ENCODE measurements at regions not wholly inside any gene's neighbourhood (a gene's known extent, or its start where the extent isn't known, plus 50 kb on each side); places are given as distances from the start of the nearest gene placed in this dataset.
"Not testable (repeated sequence)": the region's sequence is repeated elsewhere in the genome, so short reads cannot be mapped to it uniquely, and the experiment has no call there.

DNA sequence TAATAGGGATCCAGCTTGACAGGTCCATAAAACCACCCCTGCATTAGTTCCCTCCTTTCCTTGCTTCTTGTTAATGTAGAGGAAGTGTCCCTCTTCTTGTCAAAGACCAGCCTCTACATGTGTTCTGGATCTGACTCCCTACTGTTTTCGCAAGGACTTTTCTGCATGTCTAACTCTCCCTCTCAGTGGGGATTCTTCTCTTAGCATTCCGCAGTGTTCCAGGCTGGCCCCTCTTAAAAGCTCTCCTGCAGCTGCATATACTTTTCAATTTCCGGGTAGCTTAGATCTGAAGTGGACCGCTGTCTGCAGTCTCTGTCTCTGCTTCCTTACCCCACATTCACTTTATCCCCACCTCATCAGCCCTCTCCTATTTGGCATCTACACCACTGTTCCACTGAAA, 96.1 kb upstream of the MAN1A1 start:
- Histone ChIP-seq H3K9ac (ENCODE audit: low read length) (no peak overlapping the region), H3K36me3 (ENCODE audit: control insufficient read depth, insufficient read depth, low read length) (no peaks in the 10 kb centered on the region), H3K27me3 (ENCODE audit: control insufficient read depth, insufficient read depth, low read length) (no peaks in the 10 kb centered on the region), H3K27ac (ENCODE audit: low read depth, low read length) (no peak overlapping the region), H3K4me1 (ENCODE audit: control insufficient read depth, insufficient read depth, low read length) (peaks cover 10% of the 10 kb centered on the region), H3K4me3 (ENCODE audit: low read length) (no peak overlapping the region)

DNA sequence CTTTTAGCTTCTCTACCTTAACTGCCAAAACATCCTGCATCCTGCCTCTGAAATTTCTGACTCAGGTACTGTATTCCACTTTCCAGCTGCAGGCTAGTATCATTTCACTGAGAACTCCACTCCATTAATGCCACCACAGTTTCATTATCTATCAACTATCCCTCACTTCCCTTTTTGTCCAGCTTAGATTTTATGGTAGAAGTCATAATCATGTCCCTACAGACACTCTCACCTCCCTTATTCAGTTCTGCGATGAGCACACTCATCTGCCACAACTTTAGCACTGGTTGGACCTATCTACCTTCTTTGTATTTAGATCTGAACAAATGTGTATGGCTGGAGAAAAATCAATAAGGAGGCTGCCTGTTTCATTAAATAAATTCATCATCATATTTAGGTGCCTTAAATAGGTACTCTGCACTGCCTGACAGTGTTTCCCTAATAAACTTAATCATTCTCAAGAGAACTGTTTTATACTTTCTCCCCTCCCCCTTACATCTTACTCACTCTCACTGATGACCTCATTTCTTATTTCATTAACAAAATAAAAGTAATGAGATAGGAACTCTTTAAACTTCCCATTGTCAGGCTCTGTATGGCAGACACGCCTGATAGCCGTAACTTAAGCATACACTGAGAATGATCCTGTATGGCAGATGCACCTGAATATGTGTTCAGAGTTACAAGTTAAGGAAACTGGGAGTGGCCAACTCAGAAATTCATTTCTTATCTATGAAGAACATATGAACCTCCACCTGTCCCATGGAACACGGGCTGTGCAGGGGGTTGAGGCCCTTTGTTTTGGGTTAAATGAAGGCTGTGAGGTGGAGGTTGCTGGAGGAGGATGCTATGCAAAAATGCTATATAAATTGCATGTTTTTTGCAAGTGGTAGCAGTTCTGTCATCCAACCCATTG, 95.3 kb upstream of the MAN1A1 start:
- Histone ChIP-seq H3K36me3 (ENCODE audit: control insufficient read depth, insufficient read depth, low read length) (no peaks in the 10 kb centered on the region), H3K27me3 (ENCODE audit: control insufficient read depth, insufficient read depth, low read length) (no peaks in the 10 kb centered on the region), H3K4me3 (ENCODE audit: low read length) (no peak overlapping the region), H3K27ac (ENCODE audit: low read depth, low read length) (no peak overlapping the region), H3K4me1 (ENCODE audit: control insufficient read depth, insufficient read depth, low read length) (peaks cover 10% of the 10 kb centered on the region), H3K9ac (ENCODE audit: low read length) (no peak overlapping the region)

- H3K4me1 ChIP-seq (ENCODE audit: control insufficient read depth, insufficient read depth, low read length), result peaks cover 10% of the 10 kb centered on the region
These were observed 94.6 kb upstream of the MAN1A1 start for GRCh38 chr6:119443993-119444641.

GRCh38 chr6:119442776-119443184, 93.2 kb upstream of the MAN1A1 start:
- H3K4me3 ChIP-seq (ENCODE audit: low read length), result no peak overlapping the region
- no peak overlapping the region for H3K9ac ChIP-seq (ENCODE audit: low read length)
- no peaks in the 10 kb centered on the region for H3K27me3 ChIP-seq (ENCODE audit: control insufficient read depth, insufficient read depth, low read length)
- no peak overlapping the region for H3K27ac ChIP-seq (ENCODE audit: low read depth, low read length)
- peaks cover 10% of the 10 kb centered on the region for H3K4me1 ChIP-seq (ENCODE audit: control insufficient read depth, insufficient read depth, low read length)
- no peaks in the 10 kb centered on the region for H3K36me3 ChIP-seq (ENCODE audit: control insufficient read depth, insufficient read depth, low read length)

More at GRCh38 chr6:119443993-119444641, 94.6 kb upstream of the MAN1A1 start:
- Histone ChIP-seq H3K27me3 (ENCODE audit: control insufficient read depth, insufficient read depth, low read length) (no peaks in the 10 kb centered on the region), H3K27ac (ENCODE audit: low read depth, low read length) (no peak overlapping the region), H3K9ac (ENCODE audit: low read length) (no peak overlapping the region), H3K36me3 (ENCODE audit: control insufficient read depth, insufficient read depth, low read length) (no peaks in the 10 kb centered on the region), H3K4me3 (ENCODE audit: low read length) (no peak overlapping the region)

- Histone ChIP-seq H3K4me1 (ENCODE audit: control insufficient read depth, insufficient read depth, low read length) (peaks cover 2% of the 10 kb centered on the region), H3K4me3 (ENCODE audit: low read length) (no peak overlapping the region), H3K36me3 (ENCODE audit: control insufficient read depth, insufficient read depth, low read length) (no peaks in the 10 kb centered on the region), H3K9ac (ENCODE audit: low read length) (no peak overlapping the region), H3K27ac (ENCODE audit: low read depth, low read length) (no peak overlapping the region), H3K27me3 (ENCODE audit: control insufficient read depth, insufficient read depth, low read length) (no peaks in the 10 kb centered on the region)
These were observed 91.4 kb upstream of the MAN1A1 start for GRCh38 chr6:119440953-119441352.

DNA sequence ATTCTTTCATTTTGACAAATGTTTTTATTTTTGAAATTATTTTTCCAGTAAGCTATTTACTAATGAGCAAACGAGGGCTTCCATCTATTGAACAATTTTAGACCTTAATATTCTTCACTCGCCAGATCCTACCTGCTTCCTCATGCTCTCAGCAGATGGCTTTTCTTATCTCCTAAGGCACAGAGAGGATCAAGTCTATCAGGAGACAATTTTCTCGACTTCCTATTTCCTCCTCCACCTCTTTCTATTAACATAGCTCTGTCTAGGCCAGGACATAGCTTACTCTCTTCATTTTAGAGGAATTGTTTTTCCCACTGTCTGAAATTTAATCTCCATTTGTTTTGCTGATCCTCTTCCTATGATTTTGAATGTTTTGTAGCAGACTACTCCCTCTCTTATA, 87.0 kb upstream of the MAN1A1 start:
- Histone ChIP-seq H3K4me3 (ENCODE audit: low read length) (no peak overlapping the region), H3K9ac (ENCODE audit: low read length) (no peak overlapping the region), H3K4me1 (ENCODE audit: control insufficient read depth, insufficient read depth, low read length) (no peaks in the 10 kb centered on the region), H3K36me3 (ENCODE audit: control insufficient read depth, insufficient read depth, low read length) (no peaks in the 10 kb centered on the region), H3K27me3 (ENCODE audit: control insufficient read depth, insufficient read depth, low read length) (no peaks in the 10 kb centered on the region), H3K27ac (ENCODE audit: low read depth, low read length) (no peak overlapping the region)

DNA sequence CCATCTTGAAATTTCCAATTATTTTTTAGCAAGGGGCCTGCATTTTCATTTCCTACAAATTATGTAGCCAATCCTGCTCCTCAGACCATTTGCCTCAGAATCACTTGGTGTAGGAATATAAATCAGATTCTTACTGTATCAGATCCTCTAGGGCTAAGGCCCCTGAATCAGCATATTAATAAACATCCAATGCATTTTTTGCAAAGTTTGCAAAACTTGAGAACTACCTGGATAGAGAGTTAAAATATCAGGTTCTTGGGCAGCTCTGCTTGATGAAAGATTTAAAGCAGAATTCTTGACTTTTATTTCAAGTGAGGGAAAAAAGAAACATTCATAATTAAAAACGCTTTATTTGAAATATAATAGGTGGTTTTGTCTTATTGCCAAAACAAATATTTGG, 82.2 kb upstream of the MAN1A1 start:
- no peak overlapping the region for H3K9ac ChIP-seq (ENCODE audit: low read length)
- H3K27me3 ChIP-seq (ENCODE audit: control insufficient read depth, insufficient read depth, low read length), result no peaks in the 10 kb centered on the region

DNA sequence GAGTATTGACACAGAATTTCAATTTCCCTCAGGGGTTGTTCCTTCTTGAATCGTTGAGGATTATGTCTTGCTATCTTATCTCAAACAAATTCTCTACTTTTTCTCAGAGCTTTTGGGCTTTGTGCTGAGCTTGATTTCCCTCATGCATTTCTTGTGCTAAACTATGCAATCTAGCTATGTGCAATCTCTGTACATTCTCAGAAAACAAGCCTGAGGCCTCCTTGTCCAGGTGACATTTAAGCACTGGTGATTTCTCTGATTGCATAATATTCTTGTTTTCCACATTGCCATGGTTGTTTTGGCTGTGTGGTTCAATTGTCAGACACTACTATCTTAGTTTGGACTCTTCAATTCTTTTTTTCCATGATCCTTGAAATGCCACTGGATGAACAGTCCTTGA, 81.2 kb upstream of the MAN1A1 start:
- no peak overlapping the region for H3K27ac ChIP-seq (ENCODE audit: low read depth, low read length)
- no peaks in the 10 kb centered on the region for H3K27me3 ChIP-seq (ENCODE audit: control insufficient read depth, insufficient read depth, low read length)
- no peak overlapping the region for H3K9ac ChIP-seq (ENCODE audit: low read length)
- no peak overlapping the region for H3K4me3 ChIP-seq (ENCODE audit: low read length)
- H3K36me3 ChIP-seq (ENCODE audit: control insufficient read depth, insufficient read depth, low read length), result no peaks in the 10 kb centered on the region
- H3K4me1 ChIP-seq (ENCODE audit: control insufficient read depth, insufficient read depth, low read length), result peaks cover 5% of the 10 kb centered on the region

More for the DNA sequence above, 82.2 kb upstream of the MAN1A1 start:
- Histone ChIP-seq H3K4me3 (ENCODE audit: low read length) (no peak overlapping the region), H3K27ac (ENCODE audit: low read depth, low read length) (no peak overlapping the region), H3K36me3 (ENCODE audit: control insufficient read depth, insufficient read depth, low read length) (no peaks in the 10 kb centered on the region), H3K4me1 (ENCODE audit: control insufficient read depth, insufficient read depth, low read length) (peaks cover 5% of the 10 kb centered on the region)

- no peaks in the 10 kb centered on the region for H3K27me3 ChIP-seq (ENCODE audit: control insufficient read depth, insufficient read depth, low read length)
- no peak overlapping the region for H3K9ac ChIP-seq (ENCODE audit: low read length)
- H3K36me3 ChIP-seq (ENCODE audit: control insufficient read depth, insufficient read depth, low read length), result no peaks in the 10 kb centered on the region
- no peak overlapping the region for H3K4me3 ChIP-seq (ENCODE audit: low read length)
- peaks cover 5% of the 10 kb centered on the region for H3K4me1 ChIP-seq (ENCODE audit: control insufficient read depth, insufficient read depth, low read length)
- H3K27ac ChIP-seq (ENCODE audit: low read depth, low read length), result no peak overlapping the region
These were observed 79.1 kb upstream of the MAN1A1 start for GRCh38 chr6:119428633-119429032.

DNA sequence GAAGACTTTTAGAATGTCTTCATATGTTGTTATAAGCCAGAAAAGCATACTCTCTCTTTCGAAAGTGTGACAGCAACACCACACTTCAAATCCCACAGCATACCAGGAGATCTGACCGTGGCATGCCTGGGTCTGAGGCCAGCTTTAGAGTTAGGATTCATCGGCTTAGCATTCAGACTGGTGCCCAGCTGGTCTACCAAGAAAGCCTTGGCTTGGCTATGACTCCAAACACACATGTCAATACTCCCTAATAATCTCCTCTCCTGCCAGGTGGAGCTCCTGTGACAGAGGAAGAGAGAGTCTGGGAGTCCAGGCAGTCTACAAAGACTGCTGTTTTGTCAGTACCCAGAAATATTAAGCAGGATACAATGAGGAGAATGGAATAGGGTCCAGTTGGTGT, 77.1 kb upstream of the MAN1A1 start:
- H3K27ac ChIP-seq (ENCODE audit: low read depth, low read length), result no peak overlapping the region
- no peak overlapping the region for H3K9ac ChIP-seq (ENCODE audit: low read length)
- H3K36me3 ChIP-seq (ENCODE audit: control insufficient read depth, insufficient read depth, low read length), result no peaks in the 10 kb centered on the region
- no peaks in the 10 kb centered on the region for H3K27me3 ChIP-seq (ENCODE audit: control insufficient read depth, insufficient read depth, low read length)
- H3K4me3 ChIP-seq (ENCODE audit: low read length), result no peak overlapping the region
- H3K4me1 ChIP-seq (ENCODE audit: control insufficient read depth, insufficient read depth, low read length), result peaks cover 5% of the 10 kb centered on the region

GRCh38 chr6:119423996-119424395, 74.4 kb upstream of the MAN1A1 start:
- Histone ChIP-seq H3K4me3 (ENCODE audit: low read length) (no peak overlapping the region), H3K27ac (ENCODE audit: low read depth, low read length) (no peak overlapping the region), H3K27me3 (ENCODE audit: control insufficient read depth, insufficient read depth, low read length) (no peaks in the 10 kb centered on the region), H3K9ac (ENCODE audit: low read length) (no peak overlapping the region), H3K36me3 (ENCODE audit: control insufficient read depth, insufficient read depth, low read length) (no peaks in the 10 kb centered on the region), H3K4me1 (ENCODE audit: control insufficient read depth, insufficient read depth, low read length) (peaks cover 5% of the 10 kb centered on the region)

DNA sequence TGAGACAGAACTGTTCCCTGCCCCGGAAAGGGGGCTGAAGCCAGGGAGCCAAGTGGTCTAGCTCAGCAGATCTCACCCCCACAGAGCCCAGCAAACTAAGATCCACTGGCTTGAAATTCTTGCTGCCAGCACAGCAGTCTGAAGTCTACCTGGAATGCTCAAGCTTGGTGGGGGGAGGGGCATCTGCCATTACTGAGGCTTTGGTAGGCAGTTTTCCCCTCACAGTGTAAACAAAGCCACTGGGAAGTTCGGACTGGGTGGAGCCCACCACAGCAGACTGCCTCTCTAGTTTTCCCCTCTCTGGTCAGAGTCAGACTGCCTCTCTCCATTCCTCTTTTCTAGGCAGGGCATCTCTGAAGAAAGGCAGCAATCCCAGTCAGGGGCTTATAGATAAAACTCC, 68.5 kb upstream of the MAN1A1 start:
- H3K36me3 ChIP-seq (ENCODE audit: control insufficient read depth, insufficient read depth, low read length); H3K4me3 ChIP-seq (ENCODE audit: low read length); H3K27ac ChIP-seq (ENCODE audit: low read depth, low read length); H3K9ac ChIP-seq (ENCODE audit: low read length); H3K27me3 ChIP-seq (ENCODE audit: control insufficient read depth, insufficient read depth, low read length); H3K4me1 ChIP-seq (ENCODE audit: control insufficient read depth, insufficient read depth, low read length): not testable (repeated sequence)

- H3K27ac ChIP-seq (ENCODE audit: low read depth, low read length), result no peak overlapping the region
- no peaks in the 10 kb centered on the region for H3K36me3 ChIP-seq (ENCODE audit: control insufficient read depth, insufficient read depth, low read length)
- no peak overlapping the region for H3K4me3 ChIP-seq (ENCODE audit: low read length)
- H3K4me1 ChIP-seq (ENCODE audit: control insufficient read depth, insufficient read depth, low read length), result peaks cover 2% of the 10 kb centered on the region
- no peaks in the 10 kb centered on the region for H3K27me3 ChIP-seq (ENCODE audit: control insufficient read depth, insufficient read depth, low read length)
- no peak overlapping the region for H3K9ac ChIP-seq (ENCODE audit: low read length)
These were observed 57.6 kb upstream of the MAN1A1 start for GRCh38 chr6:119407156-119407555.

Data from rectal smooth muscle tissue (tissue), 1 donor.